Spleen (tissue), 11 donors: ENCODE measurements at regions not wholly inside any gene's neighbourhood (a gene's known extent, or its start where the extent isn't known, plus 50 kb on each side); places are given as distances from the start of the nearest gene placed in this dataset.

Experiments used
- DNase-seq: peaks from one replicate; pipeline ENCODE4 v3.0.0-alpha.2; 2020
- H3K27ac ChIP-seq, 8 donors: fragments of 200-600 bp; sonication (generic) in 7 of 8; 1 replicate in 4 of 8; 2 replicates in 4 of 8; pipeline versions ENCODE4 v1.5.0 to v1.8.0; 2016 to 2021; ENCODE audit warnings: inconsistent platforms in 4 of 8, mild to moderate bottlenecking in 4 of 8, moderate library complexity in 1 of 8
- H3K27me3 ChIP-seq, 7 donors: fragments of 200-600 bp; sonication (generic) in 6 of 7; replicated peaks in 1 of 7; 1 replicate in 4 of 7; 2 replicates in 3 of 7; pipeline versions ENCODE4 v1.5.0 to v1.8.0; 2016 to 2021; ENCODE audit warnings: inconsistent platforms in 3 of 7, mild to moderate bottlenecking in 1 of 7
- H3K36me3 ChIP-seq, 6 donors: fragments of 200-600 bp; sonication (generic) in 5 of 6; 1 replicate in 4 of 6; 2 replicates in 2 of 6; pipeline versions ENCODE4 v1.5.0 to v1.8.0; 2016 to 2021; ENCODE audit warnings: inconsistent platforms in 2 of 6
- H3K4me1 ChIP-seq, 6 donors: fragments of 200-600 bp; sonication (generic) in 5 of 6; 1 replicate in 3 of 6; 2 replicates in 3 of 6; pipeline versions ENCODE4 v1.5.0 to v1.8.0; 2016 to 2021; ENCODE audit warnings: inconsistent platforms in 3 of 6
- H3K4me3 ChIP-seq, 8 donors: fragments of 200-600 bp; sonication (generic) in 7 of 8; 1 replicate in 4 of 8; 2 replicates in 4 of 8; pipeline versions ENCODE4 v1.5.0 to v1.8.0; 2016 to 2021; ENCODE audit warnings: inconsistent platforms in 4 of 8, mild to moderate bottlenecking in 4 of 8, moderate library complexity in 2 of 8
- H3K9me3 ChIP-seq, 8 donors: fragments of 200-600 bp; sonication (generic) in 7 of 8; 1 replicate in 4 of 8; 2 replicates in 4 of 8; pipeline versions ENCODE4 v1.5.0 to v1.8.0; 2016 to 2021; ENCODE audit warnings: inconsistent platforms in 4 of 8
- POLR2A ChIP-seq, 3 donors: fragments of 450-650 bp; IDR thresholded peaks; one replicate each; pipeline ENCODE4 v1.5.1; 2017; ENCODE audit warnings: antibody characterized with exemption in 3 of 3, mild to moderate bottlenecking in 1 of 3
- POLR2AphosphoS5 ChIP-seq, 3 donors: sonication (generic); formaldehyde crosslinking; IDR thresholded peaks; one replicate each; pipeline ENCODE4 v1.5.1; 2017; ENCODE audit warnings: antibody characterized with exemption in 3 of 3
- WGBS, 5 donors: extraction: QIAGEN DNeasy Blood & Tissue Kit in 3 of 5; methylation state at CpG; one replicate each; pipeline versions ENCODE4 v1.1.5 to v1.1.7; 2013 to 2018; 5-methylcytosine and 5-hydroxymethylcytosine counted together
- intact Hi-C: fragments of 100-400 bp; cut with DNase I; formaldehyde crosslinking; loops from one replicate; pipeline ENCODE4 v1.15.0; 2023; ENCODE audit warnings: low total_unique reads
- TF ChIP-seq, protein P1 (sequence below), 11 experiments: fragments of 200-600 bp in 7 of 11; fragments of 450-650 bp in 4 of 11; sonication (generic) in 4 of 11; IDR thresholded peaks in 8 of 11; conservative IDR thresholded peaks in 3 of 11; 1 replicate in 7 of 11; 2 replicates in 4 of 11; pipeline versions ENCODE4 v1.4.0 to v1.8.0; 2016 to 2021; ENCODE audit warnings: antibody characterized with exemption in 11 of 11, inconsistent platforms in 4 of 11, mild to moderate bottlenecking in 1 of 11
- donor health status: healthy with polysubstance abuse.
- donor health status: DM: no; HTN: no; CAD: no; lungs with moderate emphysema.
- donor health status: DM: no; HTN: no; CAD: no.
- donor health status: Bipolar disorder and iron deficiency.
- donor health status: healthy.
- donor health status: DM: no; HTN: no; CAD: no.
- donor health status: DM: yes; HTN: yes; CAD: no.

DNA sequence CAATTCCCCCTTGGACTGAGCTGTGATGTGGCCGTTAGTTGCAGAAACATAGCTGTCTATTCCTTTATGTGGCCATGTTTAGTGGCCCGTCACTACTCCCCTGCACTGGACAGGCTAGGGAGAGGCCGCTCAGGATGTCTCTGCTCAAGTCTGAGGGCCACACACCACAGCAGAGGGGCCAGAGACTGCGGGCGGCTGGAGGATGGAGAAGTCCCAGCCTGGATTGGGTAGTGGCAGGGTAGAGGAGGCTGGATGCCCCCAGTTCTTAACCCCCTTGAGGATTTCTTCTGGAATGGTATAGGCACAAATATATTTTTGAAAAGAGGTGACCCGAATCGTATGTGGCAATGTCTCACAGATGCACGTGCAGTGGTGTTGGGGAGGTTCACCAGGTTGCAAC, 116.4 kb upstream of the B3GAT1 start:
- peaks cover 0 to 13% (median 0%) of the 10 kb centered on the region in 7 donors for H3K27me3 ChIP-seq
- H3K27ac ChIP-seq, result no peak overlapping the region
- intact Hi-C loops, result no loop called here
- 84 to 94% (median 87%) methylated on average over 8 of the region's 8 CpGs for WGBS, 5 donors
- H3K4me1 ChIP-seq, result no peaks in the 10 kb centered on the region
- no peak for TF ChIP-seq POLR2A (IDR thresholded peaks at IDR 0.05)
- no peak for TF ChIP-seq POLR2AphosphoS5 (IDR thresholded peaks at IDR 0.05)
- TF ChIP-seq, protein P1, sequence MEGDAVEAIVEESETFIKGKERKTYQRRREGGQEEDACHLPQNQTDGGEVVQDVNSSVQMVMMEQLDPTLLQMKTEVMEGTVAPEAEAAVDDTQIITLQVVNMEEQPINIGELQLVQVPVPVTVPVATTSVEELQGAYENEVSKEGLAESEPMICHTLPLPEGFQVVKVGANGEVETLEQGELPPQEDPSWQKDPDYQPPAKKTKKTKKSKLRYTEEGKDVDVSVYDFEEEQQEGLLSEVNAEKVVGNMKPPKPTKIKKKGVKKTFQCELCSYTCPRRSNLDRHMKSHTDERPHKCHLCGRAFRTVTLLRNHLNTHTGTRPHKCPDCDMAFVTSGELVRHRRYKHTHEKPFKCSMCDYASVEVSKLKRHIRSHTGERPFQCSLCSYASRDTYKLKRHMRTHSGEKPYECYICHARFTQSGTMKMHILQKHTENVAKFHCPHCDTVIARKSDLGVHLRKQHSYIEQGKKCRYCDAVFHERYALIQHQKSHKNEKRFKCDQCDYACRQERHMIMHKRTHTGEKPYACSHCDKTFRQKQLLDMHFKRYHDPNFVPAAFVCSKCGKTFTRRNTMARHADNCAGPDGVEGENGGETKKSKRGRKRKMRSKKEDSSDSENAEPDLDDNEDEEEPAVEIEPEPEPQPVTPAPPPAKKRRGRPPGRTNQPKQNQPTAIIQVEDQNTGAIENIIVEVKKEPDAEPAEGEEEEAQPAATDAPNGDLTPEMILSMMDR (IDR thresholded peaks at IDR 0.05 in 8 of 11, conservative IDR thresholded peaks at IDR 0.05 in 3 of 11), result no peak
- no peaks in the 10 kb centered on the region for H3K36me3 ChIP-seq
- peak; percentile 58 for DNase-seq
- H3K9me3 ChIP-seq, result no peaks in the 10 kb centered on the region
- H3K4me3 ChIP-seq, result no peak overlapping the region

DNA sequence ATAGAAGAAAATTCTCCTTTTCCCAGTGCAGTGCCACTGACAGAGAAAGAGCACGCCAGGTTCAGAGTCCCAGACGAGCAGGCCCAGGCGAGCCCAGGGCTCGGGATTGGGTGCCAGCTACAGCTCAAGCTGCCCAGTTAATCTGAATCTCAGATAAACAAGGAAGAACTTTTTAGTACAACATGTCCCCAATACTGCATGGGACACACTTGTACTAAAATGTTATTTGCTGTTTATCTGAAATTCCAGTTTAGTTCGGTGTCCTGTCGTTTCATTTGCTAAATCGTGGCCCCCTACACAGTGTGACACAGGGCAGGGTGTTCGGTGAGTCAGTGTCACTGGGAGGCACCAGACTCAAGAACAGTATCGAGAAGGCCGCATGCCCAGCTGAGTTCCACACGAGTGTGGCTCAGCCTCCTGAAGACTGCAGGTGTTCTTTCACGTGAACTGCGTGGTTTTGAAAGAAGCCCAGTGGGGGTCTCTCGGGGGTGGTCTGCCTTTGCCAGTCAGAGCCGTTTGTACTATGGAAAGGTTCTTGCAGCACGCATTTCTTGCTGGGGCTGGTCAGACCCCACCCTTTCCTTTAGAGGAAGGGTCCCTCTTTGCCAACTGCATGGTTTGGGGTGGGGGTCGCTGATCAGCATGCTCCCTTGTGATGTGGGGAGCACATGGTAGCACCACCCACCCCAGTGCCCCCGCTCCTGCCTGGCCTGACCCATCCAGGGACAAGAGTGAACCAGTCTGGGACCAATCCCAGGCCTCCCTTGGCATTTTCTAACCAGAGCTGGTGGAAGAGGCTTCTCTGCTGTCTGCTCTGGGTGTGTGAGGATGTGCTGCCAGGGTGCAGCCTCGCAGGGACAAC, 115.6 kb upstream of the B3GAT1 start:
- H3K36me3 ChIP-seq, result no peaks in the 10 kb centered on the region
- peak; percentile 66 for DNase-seq
- no peaks in the 10 kb centered on the region for H3K9me3 ChIP-seq
- H3K27ac ChIP-seq, result no peak overlapping the region
- no peak overlapping the region for H3K4me3 ChIP-seq
- H3K27me3 ChIP-seq, result peaks cover 0 to 10% (median 0%) of the 10 kb centered on the region in 7 donors
- WGBS, 5 donors, result 71 to 89% (median 84%) methylated on average over 18 to 19 of the region's 19 CpGs
- no peak for TF ChIP-seq POLR2AphosphoS5 (IDR thresholded peaks at IDR 0.05)
- TF ChIP-seq, protein P1 (IDR thresholded peaks at IDR 0.05 in 8 of 11, conservative IDR thresholded peaks at IDR 0.05 in 3 of 11), result no peak
- no peak for TF ChIP-seq POLR2A (IDR thresholded peaks at IDR 0.05)
- intact Hi-C loops, result no loop called here
- H3K4me1 ChIP-seq, result no peaks in the 10 kb centered on the region

- 86 to 92% (median 87%) methylated on average over 28 of the region's 28 CpGs for WGBS, 5 donors
- DNase-seq, result peak; percentile 38
Observed at GRCh38 chr11:134524896-134525845, 113.1 kb upstream of the B3GAT1 start.

More at GRCh38 chr11:134524896-134525845, 113.1 kb upstream of the B3GAT1 start:
- Histone ChIP-seq H3K27ac (no peak overlapping the region), H3K4me1 (no peaks in the 10 kb centered on the region), H3K27me3 (peaks cover 0 to 24% (median 0%) of the 10 kb centered on the region in 7 donors), H3K4me3 (no peak overlapping the region), H3K36me3 (no peaks in the 10 kb centered on the region), H3K9me3 (no peaks in the 10 kb centered on the region)
- intact Hi-C loops, result no loop called here
- no peak for TF ChIP-seq POLR2A (IDR thresholded peaks at IDR 0.05)
- TF ChIP-seq, protein P1 (IDR thresholded peaks at IDR 0.05 in 8 of 11, conservative IDR thresholded peaks at IDR 0.05 in 3 of 11), result no peak
- no peak for TF ChIP-seq POLR2AphosphoS5 (IDR thresholded peaks at IDR 0.05)
